ENCODE measurements at regions not wholly inside any gene's neighbourhood (a gene's known extent, or its start where the extent isn't known, plus 50 kb on each side); places are given as distances from the start of the nearest gene placed in this dataset.

- DNase-seq (ENCODE audit: low spot score) = no peak
- H3K4me3 ChIP-seq (ENCODE audit: low read depth, low read length, poor library complexity, severe bottlenecking) = no peak overlapping the region
- no peaks in the 10 kb centered on the region for H3K9me3 ChIP-seq (ENCODE audit: low read depth, low read length, poor library complexity, severe bottlenecking)
- no peaks in the 10 kb centered on the region for H3K4me1 ChIP-seq (ENCODE audit: insufficient read depth, low read length, poor library complexity, severe bottlenecking)
- H3K27me3 ChIP-seq (replicated peaks; ENCODE audit: insufficient read depth, low read depth, low read length, poor library complexity) = no peaks in the 10 kb centered on the region
- POLR2A ChIA-PET (ENCODE audit: low non-redundant PET) = no interaction called here
- no peaks in the 10 kb centered on the region for H3K36me3 ChIP-seq (ENCODE audit: insufficient read depth, low read length, poor library complexity, severe bottlenecking)
- CTCF ChIA-PET = no interaction called here
- intact Hi-C loops (cut with micrococcal nuclease; ENCODE audit: unreplicated experiment) = no loop called here
- no peak overlapping the region for H3K27ac ChIP-seq (ENCODE audit: low read depth, low read length, poor library complexity, severe bottlenecking)
- no peak for TF ChIP-seq CTCF (conservative IDR thresholded peaks at IDR 0.05; ENCODE audit: low read depth, low read length)
- no peak for TF ChIP-seq EZH2 (IDR thresholded peaks at IDR 0.05; ENCODE audit: borderline replicate concordance, low read depth, low read length, poor library complexity, severe bottlenecking)
- BruUV-seq (replicated peaks) = no TSS peak
These were observed 640.2 kb upstream of the SYT4 start for GRCh38 chr18:43917520-43917919.

- no TSS peak for BruUV-seq (replicated peaks)
- Histone ChIP-seq H3K9me3 (ENCODE audit: low read depth, low read length, poor library complexity, severe bottlenecking) (no peaks in the 10 kb centered on the region), H3K36me3 (ENCODE audit: insufficient read depth, low read length, poor library complexity, severe bottlenecking) (no peaks in the 10 kb centered on the region), H3K27ac (ENCODE audit: low read depth, low read length, poor library complexity, severe bottlenecking) (no peak overlapping the region), H3K4me1 (ENCODE audit: insufficient read depth, low read length, poor library complexity, severe bottlenecking) (no peaks in the 10 kb centered on the region), H3K27me3 (replicated peaks; ENCODE audit: insufficient read depth, low read depth, low read length, poor library complexity) (no peaks in the 10 kb centered on the region), H3K4me3 (ENCODE audit: low read depth, low read length, poor library complexity, severe bottlenecking) (no peak overlapping the region)
- ChIA-PET CTCF (no interaction called here), POLR2A (ENCODE audit: low non-redundant PET) (no interaction called here)
- intact Hi-C loops (cut with micrococcal nuclease; ENCODE audit: unreplicated experiment) = no loop called here
- TF ChIP-seq CTCF (conservative IDR thresholded peaks at IDR 0.05; ENCODE audit: low read depth, low read length) (no peak), EZH2 (IDR thresholded peaks at IDR 0.05; ENCODE audit: borderline replicate concordance, low read depth, low read length, poor library complexity, severe bottlenecking) (no peak)
- DNase-seq (ENCODE audit: low spot score) = no peak
These were observed 642.3 kb upstream of the SYT4 start for GRCh38 chr18:43919551-43919950.

GRCh38 chr18:43931439-43931838, 654.1 kb upstream of the SYT4 start:
- H3K27ac ChIP-seq (ENCODE audit: low read depth, low read length, poor library complexity, severe bottlenecking) = no peak overlapping the region
- intact Hi-C loops (cut with micrococcal nuclease; ENCODE audit: unreplicated experiment) = no loop called here
- POLR2A ChIA-PET (ENCODE audit: low non-redundant PET) = no interaction called here

More at GRCh38 chr18:43931439-43931838, 654.1 kb upstream of the SYT4 start:
- CTCF ChIA-PET = no interaction called here
- no TSS peak for BruUV-seq (replicated peaks)
- TF ChIP-seq CTCF (conservative IDR thresholded peaks at IDR 0.05; ENCODE audit: low read depth, low read length) = no peak
- no peak for TF ChIP-seq EZH2 (IDR thresholded peaks at IDR 0.05; ENCODE audit: borderline replicate concordance, low read depth, low read length, poor library complexity, severe bottlenecking)
- Histone ChIP-seq H3K4me1 (ENCODE audit: insufficient read depth, low read length, poor library complexity, severe bottlenecking) (peaks cover 5% of the 10 kb centered on the region), H3K27me3 (replicated peaks; ENCODE audit: insufficient read depth, low read depth, low read length, poor library complexity) (no peaks in the 10 kb centered on the region), H3K36me3 (ENCODE audit: insufficient read depth, low read length, poor library complexity, severe bottlenecking) (no peaks in the 10 kb centered on the region), H3K9me3 (ENCODE audit: low read depth, low read length, poor library complexity, severe bottlenecking) (no peaks in the 10 kb centered on the region), H3K4me3 (ENCODE audit: low read depth, low read length, poor library complexity, severe bottlenecking) (no peak overlapping the region)
- DNase-seq (ENCODE audit: low spot score) = no peak

Measured in A673 (cell line).